PC-9 (cell line): ENCODE measurements at regions not wholly inside any gene's neighbourhood (a gene's known extent, or its start where the extent isn't known, plus 50 kb on each side); places are given as distances from the start of the nearest gene placed in this dataset.

ENCODE experiments used
- BruUV-seq: library from RNA; stranded (reverse); fragments of 400-500 nt; replicated peaks from 2 replicates; lab custom pipeline; 2021; lab: Mats Ljungman, UMichigan
- CTCF ChIA-PET: fragments of 300-600 bp; sonication (Branson Sonifier 250); formaldehyde crosslinking; loops from one replicate; lab custom pipeline; 2022; ENCODE audit warnings: antibody characterized with exemption; lab: Charles Lee
- POLR2A ChIA-PET: fragments of 300-600 bp; sonication (Branson Sonifier 250); formaldehyde crosslinking; loops from one replicate; lab custom pipeline; 2022; ENCODE audit warnings: antibody characterized with exemption; ENCODE audit not compliant: unreplicated experiment; lab: Charles Lee
- DNase-seq, 2 experiments: peaks; one replicate each; pipeline versions ENCODE4 v3.0.0 to v3.0.0-alpha.2; 2015 to 2022; ENCODE audit warnings: mixed read lengths in 1 of 2
- H2AFZ ChIP-seq: fragments of 200-600 bp; sonication (generic); 2 replicates; pipeline ENCODE4 v1.8.1; 2017; ENCODE audit warnings: antibody characterized with exemption
- H3F3A ChIP-seq: fragments of 200-600 bp; sonication (generic); 2 replicates; pipeline ENCODE4 v1.8.1; 2017; ENCODE audit warnings: antibody characterized with exemption, mild to moderate bottlenecking, low read depth; ENCODE audit not compliant: insufficient read depth
- H3K27ac ChIP-seq: fragments of 200-600 bp; sonication (generic); 2 replicates; pipeline ENCODE4 v1.6.1; 2016; ENCODE audit warnings: mixed run types
- H3K27me3 ChIP-seq: fragments of 200-600 bp; sonication (generic); 2 replicates; pipeline ENCODE4 v1.6.1; 2016; ENCODE audit warnings: low read depth, mixed run types; ENCODE audit not compliant: insufficient read depth
- H3K36me3 ChIP-seq: fragments of 200-600 bp; sonication (generic); 2 replicates; pipeline ENCODE4 v1.6.1; 2016; ENCODE audit warnings: low read depth, mixed run types
- H3K4me1 ChIP-seq: fragments of 200-600 bp; sonication (generic); replicated peaks from 2 replicates; pipeline ENCODE4 v1.6.1; 2016; ENCODE audit warnings: mixed run types; ENCODE audit not compliant: insufficient read depth
- H3K4me2 ChIP-seq: fragments of 200-600 bp; sonication (generic); 2 replicates; pipeline ENCODE4 v1.6.1; 2017; ENCODE audit warnings: mixed run types
- H3K4me3 ChIP-seq: fragments of 200-600 bp; sonication (generic); 2 replicates; pipeline ENCODE4 v1.6.1; 2016; ENCODE audit warnings: mixed run types
- H3K79me2 ChIP-seq: fragments of 200-600 bp; sonication (generic); 2 replicates; pipeline ENCODE4 v1.6.1; 2017; ENCODE audit warnings: low read depth, mixed run types
- H3K9me2 ChIP-seq: fragments of 200-600 bp; sonication (generic); 2 replicates; pipeline ENCODE4 v1.8.1; 2017; ENCODE audit warnings: mild to moderate bottlenecking; ENCODE audit not compliant: insufficient read depth
- H3K9me3 ChIP-seq: fragments of 200-600 bp; sonication (generic); 2 replicates; pipeline ENCODE4 v1.8.1; 2016; ENCODE audit warnings: low read depth; ENCODE audit not compliant: insufficient read depth
- H4K20me1 ChIP-seq: fragments of 200-600 bp; sonication (generic); 2 replicates; pipeline ENCODE4 v1.8.1; 2017; ENCODE audit not compliant: insufficient read depth
- EZH2 ChIP-seq: fragments of 200-600 bp; sonication (generic); IDR thresholded peaks from 2 replicates; pipeline ENCODE4 v1.8.0; 2017; ENCODE audit warnings: antibody characterized with exemption, low read depth
- intact Hi-C: fragments of 100-400 bp; cut with micrococcal nuclease; formaldehyde crosslinking; loops from one replicate; pipeline ENCODE4 v1.10.0; 2022; ENCODE audit not compliant: unreplicated experiment
- TF ChIP-seq, protein P1 (sequence below): fragments of 200-600 bp; sonication (generic); conservative IDR thresholded peaks from 2 replicates; pipeline ENCODE4 v1.6.1; 2017; ENCODE audit warnings: mixed run types, antibody characterized with exemption, mild to moderate bottlenecking, moderate library complexity

DNA sequence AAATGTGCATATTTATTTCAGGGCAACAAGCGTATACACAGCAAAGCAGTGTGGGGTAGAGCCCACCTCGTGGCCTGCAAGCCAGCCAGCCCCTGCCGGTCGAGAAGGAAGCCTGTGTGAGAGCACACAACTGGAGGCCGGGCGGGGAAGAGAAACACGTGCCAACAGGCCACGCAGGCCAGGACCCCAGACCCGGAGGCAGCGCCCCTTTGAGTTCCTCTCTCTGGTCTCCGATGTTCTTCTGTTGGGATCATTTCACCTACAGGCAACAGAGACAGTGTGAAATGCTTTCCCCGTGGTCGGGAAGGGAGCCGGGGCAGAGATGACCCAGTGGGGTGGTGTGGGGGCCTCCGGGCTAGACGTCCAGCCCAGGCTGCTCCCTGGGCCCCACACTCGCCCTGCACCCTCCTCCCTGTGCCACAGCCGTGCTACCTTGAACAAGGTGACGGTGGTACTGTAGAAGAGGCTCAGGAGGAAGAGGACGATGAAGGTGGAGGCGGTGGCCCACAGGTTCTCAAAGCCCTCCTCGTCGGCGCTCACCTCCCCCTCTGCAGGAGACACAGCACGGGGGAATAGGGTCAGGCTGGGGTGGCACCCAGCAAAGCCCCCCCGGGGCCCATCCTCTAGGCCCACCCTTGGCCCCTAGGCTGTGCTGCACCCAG, 325.5 kb downstream of the TMEM121 start:
- intact Hi-C loops: no loop called here
- Histone ChIP-seq H3F3A (no peaks in the 10 kb centered on the region), H3K27me3 (peaks cover 85% of the 10 kb centered on the region), H3K9me3 (no peaks in the 10 kb centered on the region), H3K4me1 (no peaks in the 10 kb centered on the region), H3K79me2 (no peaks in the 10 kb centered on the region), H3K36me3 (no peaks in the 10 kb centered on the region), H2AFZ (no peak overlapping the region), H3K4me3 (no peak overlapping the region), H3K27ac (no peak overlapping the region), H3K4me2 (no peak overlapping the region), H3K9me2 (no peaks in the 10 kb centered on the region), H4K20me1 (no peaks in the 10 kb centered on the region)
- TF ChIP-seq EZH2: no peak
- TF ChIP-seq, protein P1, sequence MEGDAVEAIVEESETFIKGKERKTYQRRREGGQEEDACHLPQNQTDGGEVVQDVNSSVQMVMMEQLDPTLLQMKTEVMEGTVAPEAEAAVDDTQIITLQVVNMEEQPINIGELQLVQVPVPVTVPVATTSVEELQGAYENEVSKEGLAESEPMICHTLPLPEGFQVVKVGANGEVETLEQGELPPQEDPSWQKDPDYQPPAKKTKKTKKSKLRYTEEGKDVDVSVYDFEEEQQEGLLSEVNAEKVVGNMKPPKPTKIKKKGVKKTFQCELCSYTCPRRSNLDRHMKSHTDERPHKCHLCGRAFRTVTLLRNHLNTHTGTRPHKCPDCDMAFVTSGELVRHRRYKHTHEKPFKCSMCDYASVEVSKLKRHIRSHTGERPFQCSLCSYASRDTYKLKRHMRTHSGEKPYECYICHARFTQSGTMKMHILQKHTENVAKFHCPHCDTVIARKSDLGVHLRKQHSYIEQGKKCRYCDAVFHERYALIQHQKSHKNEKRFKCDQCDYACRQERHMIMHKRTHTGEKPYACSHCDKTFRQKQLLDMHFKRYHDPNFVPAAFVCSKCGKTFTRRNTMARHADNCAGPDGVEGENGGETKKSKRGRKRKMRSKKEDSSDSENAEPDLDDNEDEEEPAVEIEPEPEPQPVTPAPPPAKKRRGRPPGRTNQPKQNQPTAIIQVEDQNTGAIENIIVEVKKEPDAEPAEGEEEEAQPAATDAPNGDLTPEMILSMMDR: no peak
- no TSS peak for BruUV-seq
- DNase-seq: no peak
- ChIA-PET CTCF (no interaction called here), POLR2A (no interaction called here)

DNA sequence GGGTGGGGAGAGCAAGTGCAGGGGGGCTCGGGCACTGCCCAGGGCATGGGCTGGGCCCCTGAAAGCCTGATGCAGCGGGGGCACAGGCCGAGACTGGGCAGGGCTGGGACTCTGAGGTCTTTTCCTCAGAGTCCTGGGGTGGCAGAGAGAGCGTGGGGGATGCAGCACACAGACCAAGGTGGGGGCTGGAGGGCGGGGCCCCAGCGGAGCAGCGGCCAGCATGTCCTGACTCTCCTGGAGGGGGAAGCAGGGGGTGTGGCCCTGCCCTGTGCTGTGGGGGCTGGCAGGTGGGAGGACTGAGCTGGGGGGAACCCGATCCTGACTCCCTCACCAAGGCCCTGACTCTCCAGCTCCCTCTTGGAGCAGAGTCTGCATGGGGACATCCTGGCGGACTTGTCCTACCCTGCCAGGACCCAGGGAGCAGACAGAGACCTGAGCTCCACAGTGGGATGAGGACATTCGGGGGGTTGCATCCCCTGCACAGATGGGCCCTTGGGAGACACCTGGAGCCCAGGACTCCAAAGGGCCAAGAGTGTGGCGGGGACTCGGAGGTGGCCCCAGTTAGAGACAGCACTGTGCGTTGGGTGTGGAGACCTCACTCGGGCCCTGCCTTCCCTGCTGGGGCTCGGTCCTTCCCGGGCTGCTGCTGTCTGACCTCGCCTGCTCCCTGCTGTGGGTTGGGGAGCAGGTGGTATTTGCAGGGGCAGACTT, 326.1 kb downstream of the TMEM121 start:
- H3F3A ChIP-seq: no peaks in the 10 kb centered on the region
- H3K4me1 ChIP-seq: no peaks in the 10 kb centered on the region
- BruUV-seq: no TSS peak
- no peak overlapping the region for H3K4me2 ChIP-seq
- H3K4me3 ChIP-seq: no peak overlapping the region
- ChIA-PET POLR2A (no interaction called here), CTCF (no interaction called here)
- no peak overlapping the region for H3K27ac ChIP-seq
- no peaks in the 10 kb centered on the region for H3K9me3 ChIP-seq
- DNase-seq: no peak
- intact Hi-C loops: no loop called here
- no peaks in the 10 kb centered on the region for H3K36me3 ChIP-seq
- TF ChIP-seq, protein P1: no peak
- TF ChIP-seq EZH2: no peak
- H3K79me2 ChIP-seq: no peaks in the 10 kb centered on the region
- H2AFZ ChIP-seq: no peak overlapping the region
- peaks cover 78% of the 10 kb centered on the region for H3K27me3 ChIP-seq
- H3K9me2 ChIP-seq: no peaks in the 10 kb centered on the region
- H4K20me1 ChIP-seq: no peaks in the 10 kb centered on the region

DNA sequence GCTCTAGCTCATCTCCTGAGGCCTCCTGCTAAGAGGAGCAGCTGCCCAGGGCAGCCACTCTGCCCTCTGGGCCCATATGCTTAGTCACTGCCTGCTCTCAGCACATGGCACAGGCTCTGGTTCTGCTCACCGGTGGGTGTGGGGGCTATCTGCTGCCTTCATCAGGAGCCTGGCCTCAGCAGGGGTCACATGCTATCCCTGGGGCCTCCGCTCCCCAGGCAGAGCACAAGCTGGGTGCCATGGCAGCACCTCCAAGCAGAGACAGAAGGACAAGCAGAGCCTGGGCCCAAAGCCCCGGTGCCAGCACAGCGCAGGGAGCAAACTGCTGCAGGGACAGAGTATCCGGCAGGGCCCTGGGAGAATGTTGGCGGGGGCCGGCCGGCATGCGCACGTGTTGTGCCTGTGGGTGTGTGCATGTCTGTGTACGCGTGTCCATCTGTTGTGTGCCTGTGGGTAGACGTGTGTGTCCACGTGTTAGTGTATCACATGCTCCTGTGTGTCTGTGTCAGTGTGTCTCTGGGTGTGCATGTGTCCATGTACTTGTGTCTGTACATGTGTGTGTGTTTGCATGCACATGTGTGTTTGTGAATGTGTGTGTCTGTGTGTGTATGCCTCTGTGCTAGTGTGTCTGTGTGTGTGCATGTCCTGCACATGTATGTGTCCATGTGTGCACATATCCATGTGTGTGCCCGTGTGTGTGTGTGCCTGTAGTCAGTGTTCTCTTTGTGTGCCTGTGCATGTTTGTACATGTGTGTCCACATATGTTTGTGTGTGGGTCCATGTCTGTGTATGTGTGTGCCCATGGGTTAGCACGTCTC, 326.9 kb downstream of the TMEM121 start:
- Histone ChIP-seq H3K27me3 (peaks cover 72% of the 10 kb centered on the region), H3K4me1 (no peaks in the 10 kb centered on the region), H3K36me3 (no peaks in the 10 kb centered on the region), H3K4me3 (no peak overlapping the region), H3K4me2 (no peak overlapping the region), H3K9me3 (no peaks in the 10 kb centered on the region), H3K9me2 (no peaks in the 10 kb centered on the region), H3K27ac (no peak overlapping the region), H3K79me2 (no peaks in the 10 kb centered on the region), H4K20me1 (no peaks in the 10 kb centered on the region), H3F3A (no peaks in the 10 kb centered on the region), H2AFZ (no peak overlapping the region)
- intact Hi-C loops: no loop called here
- ChIA-PET CTCF (no interaction called here), POLR2A (no interaction called here)
- DNase-seq: no peak
- TF ChIP-seq, protein P1: no peak
- TF ChIP-seq EZH2: no peak
- BruUV-seq: no TSS peak
